ENCODE measurements at regions not wholly inside any gene's neighbourhood (a gene's known extent, or its start where the extent isn't known, plus 50 kb on each side); places are given as distances from the start of the nearest gene placed in this dataset.
"Not testable (repeated sequence)": the region's sequence is repeated elsewhere in the genome, so short reads cannot be mapped to it uniquely, and the experiment has no call there.

DNA sequence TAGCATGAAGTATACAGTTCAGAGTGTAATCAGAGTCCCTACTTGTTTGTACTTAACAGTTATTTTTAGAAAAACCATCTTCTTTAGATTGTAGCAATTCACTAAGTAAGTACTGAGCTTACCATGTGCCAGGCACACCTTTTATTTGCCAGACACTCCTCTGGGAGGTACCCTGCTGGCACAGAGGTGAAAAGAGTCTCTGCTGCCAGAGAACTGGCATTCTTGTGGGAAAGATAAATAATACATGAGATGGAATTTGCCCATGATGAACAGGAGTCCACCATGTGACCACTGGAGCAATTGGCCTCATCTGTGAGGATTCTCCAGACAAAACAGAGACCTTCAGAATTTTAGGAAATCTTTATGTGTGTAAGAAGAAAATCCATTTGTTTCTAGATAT, 199.3 kb upstream of the SLC16A7 start:
- ATAC-seq (no peak), DNase-seq (no peak)
- CTCF ChIA-PET: no interaction called here
- H3K36me3 Mint-ChIP-seq: no peaks in the 10 kb centered on the region
- H3K27ac Mint-ChIP-seq: no peak overlapping the region
- no peaks in the 10 kb centered on the region for H3K4me1 Mint-ChIP-seq
- H3K27me3 Mint-ChIP-seq: peaks cover 10% of the 10 kb centered on the region
- H3K9me3 Mint-ChIP-seq (ENCODE audit: low read depth): no peaks in the 10 kb centered on the region
- no peak overlapping the region for H3K4me3 Mint-ChIP-seq

DNA sequence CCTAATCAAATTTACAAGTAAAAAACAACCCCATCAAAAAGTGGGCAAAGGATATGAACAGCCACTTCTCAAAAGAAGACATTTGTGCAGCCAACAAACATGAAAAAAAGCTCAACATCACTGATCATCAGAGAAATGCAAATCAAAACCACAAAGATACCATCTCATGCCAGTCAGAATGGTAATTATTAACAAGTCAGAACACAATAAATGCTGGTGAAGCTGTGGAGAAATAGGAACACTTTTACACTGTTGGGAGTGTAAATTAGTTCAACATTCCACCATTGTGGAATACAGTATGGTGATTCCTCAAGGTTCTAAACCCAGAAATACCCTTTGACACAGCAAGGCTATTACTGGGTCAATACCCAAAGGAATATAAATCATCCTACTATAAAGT, 200.5 kb upstream of the SLC16A7 start:
- H3K27me3 Mint-ChIP-seq; H3K36me3 Mint-ChIP-seq; H3K9me3 Mint-ChIP-seq (ENCODE audit: low read depth); H3K4me3 Mint-ChIP-seq; CTCF ChIA-PET; DNase-seq; ATAC-seq; H3K4me1 Mint-ChIP-seq; H3K27ac Mint-ChIP-seq: not testable (repeated sequence)

DNA sequence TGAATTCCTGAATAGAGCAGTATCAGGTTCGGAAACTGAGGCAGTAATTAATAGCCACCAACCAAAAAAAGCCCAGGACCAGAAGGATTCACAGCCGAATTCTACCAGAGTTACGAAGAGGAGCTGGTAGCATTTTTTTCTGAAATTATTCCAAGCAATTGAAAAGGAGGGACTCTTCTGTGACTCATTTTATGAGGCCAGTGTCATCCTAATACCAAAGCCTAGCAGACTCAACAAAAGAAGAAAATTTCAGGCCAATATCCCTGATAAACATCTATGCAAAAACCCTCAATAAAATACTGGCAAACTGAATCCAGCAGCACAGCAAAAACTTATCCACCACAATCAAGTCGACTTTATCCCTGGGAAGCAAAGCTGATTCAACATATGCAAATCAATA, 202.3 kb upstream of the SLC16A7 start:
- H3K27ac Mint-ChIP-seq: no peak overlapping the region
- H3K9me3 Mint-ChIP-seq (ENCODE audit: low read depth): no peaks in the 10 kb centered on the region
- no peak overlapping the region for H3K4me3 Mint-ChIP-seq
- CTCF ChIA-PET: no interaction called here
- no peaks in the 10 kb centered on the region for H3K36me3 Mint-ChIP-seq
- H3K4me1 Mint-ChIP-seq: no peaks in the 10 kb centered on the region
- no peak for ATAC-seq
- no peak for DNase-seq
- peaks cover 10% of the 10 kb centered on the region for H3K27me3 Mint-ChIP-seq

DNA sequence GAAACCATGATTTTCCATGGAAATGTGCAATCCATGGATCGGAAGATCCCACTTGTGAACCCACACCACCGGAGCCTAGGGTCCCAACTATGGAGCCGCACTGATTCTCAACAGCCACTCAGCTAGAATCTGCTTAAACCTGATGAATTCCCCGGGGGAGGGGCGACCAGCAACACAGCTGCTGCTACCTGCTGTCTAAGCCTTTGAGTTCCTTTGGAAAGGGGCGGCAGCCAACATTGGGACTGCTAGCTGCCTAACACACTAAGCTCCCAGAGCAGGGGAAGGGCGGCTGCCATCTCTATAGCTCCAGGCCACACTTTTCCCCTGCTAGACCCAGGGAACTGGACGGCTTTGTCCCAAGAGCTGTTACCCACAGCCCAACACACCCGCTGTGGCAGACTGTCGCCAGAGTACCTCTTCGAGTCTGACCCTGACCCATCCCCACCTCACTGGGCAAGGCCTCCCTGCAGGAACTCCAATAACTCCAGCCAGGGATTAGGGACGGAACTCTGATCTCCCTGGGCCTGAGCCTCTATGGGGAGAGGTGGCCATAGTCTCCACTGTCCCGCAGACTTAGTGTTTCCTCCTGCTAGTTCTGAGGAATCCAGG, 205.8 kb upstream of the SLC16A7 start:
- DNase-seq: no peak
- H3K4me1 Mint-ChIP-seq: no peaks in the 10 kb centered on the region
- H3K27me3 Mint-ChIP-seq: peaks cover 11% of the 10 kb centered on the region
- no peaks in the 10 kb centered on the region for H3K36me3 Mint-ChIP-seq
- no peak for ATAC-seq
- no peak overlapping the region for H3K4me3 Mint-ChIP-seq
- H3K27ac Mint-ChIP-seq: no peak overlapping the region
- CTCF ChIA-PET: no interaction called here
- H3K9me3 Mint-ChIP-seq (ENCODE audit: low read depth): no peaks in the 10 kb centered on the region

DNA sequence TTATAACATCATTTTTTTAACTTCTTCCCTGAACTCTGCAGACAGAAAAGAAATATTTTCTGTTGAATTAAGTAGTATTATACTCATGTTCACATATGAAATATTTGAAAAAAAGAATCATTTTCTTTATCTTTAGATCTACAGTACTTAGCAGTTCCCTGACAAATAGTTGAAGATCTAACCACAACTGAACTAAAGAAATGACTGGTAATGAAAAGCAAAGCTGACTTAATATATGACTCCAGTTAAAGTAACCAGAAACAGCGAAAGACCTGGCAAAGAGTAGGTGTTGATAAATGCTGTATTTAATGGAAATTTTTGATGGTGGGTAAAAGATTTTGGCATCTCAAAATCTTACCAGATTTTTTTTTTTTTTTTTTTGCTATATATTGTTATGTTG, 207.1 kb upstream of the SLC16A7 start:
- Mint-ChIP-seq H3K4me1 (no peaks in the 10 kb centered on the region), H3K27ac (no peak overlapping the region), H3K27me3 (peaks cover 9% of the 10 kb centered on the region), H3K9me3 (ENCODE audit: low read depth) (no peaks in the 10 kb centered on the region), H3K4me3 (no peak overlapping the region), H3K36me3 (no peaks in the 10 kb centered on the region)
- CTCF ChIA-PET: no interaction called here
- ATAC-seq (no peak), DNase-seq (no peak)

DNA sequence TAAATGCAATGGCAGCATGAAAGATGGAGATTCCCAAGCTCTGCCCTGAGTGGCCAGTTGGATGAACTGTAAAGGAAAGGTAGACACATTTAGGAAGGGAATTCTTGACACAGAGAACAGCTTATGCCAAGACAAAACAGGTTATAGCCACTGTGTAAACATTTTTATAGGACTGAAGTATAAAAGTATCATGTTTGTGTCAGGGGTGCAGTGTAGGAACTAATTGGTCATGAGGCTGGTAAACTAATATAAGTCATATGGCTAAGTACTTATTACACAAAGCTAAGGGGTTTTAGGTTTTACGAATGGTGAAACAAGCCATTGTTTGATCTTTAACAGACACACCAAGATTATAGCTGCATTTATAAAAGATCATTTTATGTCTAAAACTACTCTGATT, 207.7 kb upstream of the SLC16A7 start:
- H3K27ac Mint-ChIP-seq: no peak overlapping the region
- DNase-seq (no peak), ATAC-seq (no peak)
- no peak overlapping the region for H3K4me3 Mint-ChIP-seq
- H3K36me3 Mint-ChIP-seq: no peaks in the 10 kb centered on the region
- CTCF ChIA-PET: no interaction called here
- H3K27me3 Mint-ChIP-seq: peaks cover 7% of the 10 kb centered on the region
- no peaks in the 10 kb centered on the region for H3K9me3 Mint-ChIP-seq (ENCODE audit: low read depth)
- no peaks in the 10 kb centered on the region for H3K4me1 Mint-ChIP-seq

DNA sequence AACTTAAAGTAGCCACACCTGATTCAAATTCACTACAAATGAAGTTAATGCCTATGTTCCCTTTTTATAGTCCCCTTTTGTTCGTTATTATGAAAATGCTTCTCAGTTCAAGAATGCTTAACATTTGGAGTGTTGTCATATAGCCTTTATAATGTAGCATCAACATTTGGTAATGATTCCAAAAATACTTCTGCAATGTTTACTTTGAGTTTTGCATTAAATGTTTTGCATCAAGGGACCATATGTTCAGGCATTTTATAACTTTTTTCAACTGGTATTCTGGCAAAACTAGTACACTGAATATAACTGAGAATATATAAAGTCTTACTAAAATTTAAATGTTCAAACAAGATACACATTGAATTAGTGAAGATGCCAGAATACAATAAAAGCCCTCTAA, 209.6 kb upstream of the SLC16A7 start:
- Mint-ChIP-seq H3K4me1 (peaks cover 5% of the 10 kb centered on the region), H3K4me3 (no peak overlapping the region), H3K27me3 (peaks cover 3% of the 10 kb centered on the region), H3K36me3 (no peaks in the 10 kb centered on the region), H3K27ac (no peak overlapping the region), H3K9me3 (ENCODE audit: low read depth) (no peaks in the 10 kb centered on the region)
- CTCF ChIA-PET: no interaction called here
- DNase-seq (no peak), ATAC-seq (no peak)

DNA sequence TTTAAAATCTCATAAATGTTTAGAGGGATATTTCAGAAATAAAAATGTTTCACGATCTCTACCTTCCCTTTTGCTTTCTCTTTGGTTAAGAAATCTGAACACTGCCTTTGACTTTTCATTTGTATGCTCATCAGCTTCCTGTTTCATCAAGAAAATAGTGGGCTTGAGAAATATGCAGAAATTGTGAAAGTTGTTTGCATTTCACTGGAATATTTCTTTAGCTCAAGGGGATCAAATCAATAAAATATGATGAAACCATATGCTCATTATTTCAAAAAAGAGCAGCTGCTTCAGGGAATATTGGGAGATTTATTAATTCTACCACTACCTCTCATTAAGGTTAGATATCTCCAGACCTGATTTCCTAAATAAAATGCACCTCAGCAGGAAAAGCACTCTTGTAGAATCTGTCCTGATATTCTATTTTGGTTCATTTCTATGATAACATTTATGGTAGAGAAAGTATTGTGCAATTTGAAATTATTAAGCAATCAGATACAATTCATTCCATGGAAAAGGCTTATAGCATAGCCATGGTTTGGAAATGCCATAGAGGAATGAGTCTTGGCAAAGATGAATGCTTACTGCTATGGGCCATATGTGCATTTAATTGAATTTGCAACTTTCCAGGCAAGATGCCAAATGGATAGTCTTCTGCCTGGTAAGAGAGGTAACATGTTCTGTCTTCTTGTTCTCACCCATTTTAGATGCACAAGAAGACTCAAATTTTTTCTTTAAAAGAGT, 212.6 kb upstream of the SLC16A7 start:
- CTCF ChIA-PET: no interaction called here
- Mint-ChIP-seq H3K27ac (peak overlapping the region; percentile 34), H3K36me3 (no peaks in the 10 kb centered on the region), H3K4me1 (peaks cover 5% of the 10 kb centered on the region), H3K27me3 (peaks cover 2% of the 10 kb centered on the region), H3K4me3 (no peak overlapping the region), H3K9me3 (ENCODE audit: low read depth) (no peaks in the 10 kb centered on the region)
- ATAC-seq (no peak), DNase-seq (no peak)

DNA sequence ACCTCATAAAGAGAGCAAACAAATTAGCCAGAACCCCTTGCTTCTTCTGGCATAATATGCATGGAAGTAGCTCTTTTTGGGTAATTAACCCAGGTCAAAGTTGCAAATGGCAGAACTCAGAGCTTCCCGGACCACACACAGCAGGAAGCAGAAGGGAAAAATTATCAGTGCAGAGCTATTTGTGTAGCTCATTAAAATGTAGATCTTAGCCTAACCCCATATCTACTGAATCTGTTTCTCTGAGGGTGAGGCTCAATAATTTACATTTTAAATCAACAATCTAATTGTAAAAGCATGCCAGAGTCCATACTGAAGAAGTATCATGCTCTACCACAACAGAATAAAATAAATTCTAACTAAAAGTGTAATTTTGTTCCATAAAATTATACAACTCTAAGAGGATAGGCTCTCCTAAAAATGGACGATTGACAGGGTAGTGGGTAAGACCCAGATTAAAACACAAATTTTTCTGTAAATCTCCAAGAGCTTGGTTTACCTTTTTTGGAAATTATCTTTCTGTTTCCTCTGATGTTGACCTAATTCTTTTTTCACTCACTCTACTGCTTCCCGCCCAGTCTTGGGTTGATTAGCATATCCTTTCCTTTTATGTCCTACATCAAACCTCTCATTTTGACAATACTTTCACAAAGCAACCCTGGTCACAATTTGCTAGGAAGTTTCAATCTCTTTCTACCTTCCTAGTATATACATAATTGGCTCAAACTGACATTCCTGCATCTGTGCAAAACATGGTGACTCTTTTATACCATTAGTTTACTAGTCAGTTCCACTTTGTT, 213.3 kb upstream of the SLC16A7 start:
- H3K4me1 Mint-ChIP-seq: peaks cover 5% of the 10 kb centered on the region
- CTCF ChIA-PET: no interaction called here
- no peaks in the 10 kb centered on the region for H3K36me3 Mint-ChIP-seq
- H3K4me3 Mint-ChIP-seq: no peak overlapping the region
- ATAC-seq (no peak), DNase-seq (no peak)
- H3K27ac Mint-ChIP-seq: peak overlapping the region; percentile 34
- no peaks in the 10 kb centered on the region for H3K9me3 Mint-ChIP-seq (ENCODE audit: low read depth)
- H3K27me3 Mint-ChIP-seq: no peaks in the 10 kb centered on the region

DNA sequence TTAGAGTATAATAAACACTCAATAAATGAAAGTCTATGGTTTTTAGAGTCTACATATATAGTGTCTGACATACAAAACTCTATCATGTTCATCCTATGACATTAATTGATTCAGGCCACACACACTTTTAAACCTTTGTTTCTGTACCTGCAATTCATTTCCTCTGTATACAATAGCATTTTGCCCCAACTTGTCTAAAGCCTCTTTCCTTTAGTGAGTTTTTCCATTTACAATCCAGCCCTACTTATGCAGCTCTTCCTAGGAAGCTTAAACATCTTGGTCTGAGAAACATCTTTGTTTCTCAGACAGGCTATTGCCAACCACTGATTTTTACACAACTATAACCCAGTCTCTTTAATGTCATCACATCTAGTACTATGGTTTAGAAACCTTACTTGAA, 214.7 kb upstream of the SLC16A7 start:
- CTCF ChIA-PET: no interaction called here
- Mint-ChIP-seq H3K36me3 (no peaks in the 10 kb centered on the region), H3K27me3 (no peaks in the 10 kb centered on the region), H3K27ac (no peak overlapping the region), H3K9me3 (ENCODE audit: low read depth) (no peaks in the 10 kb centered on the region), H3K4me3 (no peak overlapping the region), H3K4me1 (peaks cover 5% of the 10 kb centered on the region)
- DNase-seq (no peak), ATAC-seq (no peak)

DNA sequence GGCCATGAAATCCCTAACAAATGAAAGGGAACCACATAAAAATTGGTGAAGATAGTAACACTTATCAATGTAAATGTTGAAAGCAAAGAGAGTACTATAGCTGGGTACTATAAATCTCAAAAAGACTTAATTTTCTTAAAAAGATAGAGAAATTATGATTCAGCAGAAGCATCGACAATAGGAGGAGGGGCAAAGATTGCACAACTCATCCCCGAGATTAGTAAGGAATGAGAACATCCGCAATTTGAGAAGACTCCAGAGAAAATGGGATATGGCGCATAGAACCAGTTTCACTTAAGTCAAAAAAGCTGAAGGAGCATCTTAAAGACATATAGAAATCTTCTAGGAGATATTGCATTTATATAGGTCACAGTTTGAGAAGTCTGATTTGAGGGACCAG, 220.2 kb upstream of the SLC16A7 start:
- Mint-ChIP-seq H3K4me3 (no peak overlapping the region), H3K36me3 (no peaks in the 10 kb centered on the region), H3K27ac (no peak overlapping the region), H3K9me3 (ENCODE audit: low read depth) (no peaks in the 10 kb centered on the region), H3K27me3 (no peaks in the 10 kb centered on the region), H3K4me1 (no peaks in the 10 kb centered on the region)
- ATAC-seq: no peak
- CTCF ChIA-PET: no interaction called here
- no peak for DNase-seq

DNA sequence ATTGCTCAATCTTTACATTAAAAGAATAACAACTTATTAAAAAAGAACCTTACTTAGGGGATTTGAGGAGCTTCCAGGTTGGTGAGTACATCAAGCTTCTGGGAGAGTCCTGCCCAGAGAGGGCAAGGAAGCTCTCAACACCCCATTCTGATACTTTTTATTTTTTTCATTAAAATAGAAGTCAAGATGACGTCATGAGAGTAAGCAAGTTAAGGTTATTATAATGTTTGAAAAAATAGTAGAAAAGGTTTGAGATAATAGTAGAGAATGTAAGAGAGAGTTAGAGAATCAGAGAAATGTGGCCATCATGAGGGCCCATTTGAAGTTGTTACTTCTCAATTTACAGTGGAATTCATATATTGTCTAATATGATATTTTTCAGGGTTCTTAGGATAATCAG, 221.0 kb upstream of the SLC16A7 start:
- no peak overlapping the region for H3K27ac Mint-ChIP-seq
- H3K4me3 Mint-ChIP-seq: no peak overlapping the region
- no peaks in the 10 kb centered on the region for H3K27me3 Mint-ChIP-seq
- CTCF ChIA-PET: no interaction called here
- no peaks in the 10 kb centered on the region for H3K36me3 Mint-ChIP-seq
- H3K4me1 Mint-ChIP-seq: no peaks in the 10 kb centered on the region
- ATAC-seq (no peak), DNase-seq (no peak)
- no peaks in the 10 kb centered on the region for H3K9me3 Mint-ChIP-seq (ENCODE audit: low read depth)

DNA sequence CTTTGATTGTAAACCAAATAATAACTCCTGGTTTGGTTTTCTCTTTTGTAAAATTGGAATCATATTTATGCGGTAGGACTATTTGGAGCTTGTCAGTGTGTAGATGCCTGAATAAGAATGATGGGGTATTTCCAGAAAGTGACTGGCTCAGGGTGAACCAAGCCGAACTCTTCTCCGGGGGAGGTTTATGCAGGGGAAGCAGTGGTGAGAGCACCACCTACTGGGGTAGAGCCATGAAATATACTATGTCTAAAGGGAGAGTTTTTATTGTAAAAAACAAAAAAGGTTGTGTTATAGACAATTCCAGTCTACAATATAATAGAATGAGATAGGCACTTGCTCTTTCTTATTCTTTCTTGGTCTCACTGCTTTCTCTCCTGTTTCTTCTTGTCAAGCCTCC, 222.9 kb upstream of the SLC16A7 start:
- Mint-ChIP-seq H3K36me3 (no peaks in the 10 kb centered on the region), H3K4me3 (no peak overlapping the region), H3K27me3 (no peaks in the 10 kb centered on the region), H3K9me3 (ENCODE audit: low read depth) (no peaks in the 10 kb centered on the region), H3K27ac (no peak overlapping the region), H3K4me1 (no peaks in the 10 kb centered on the region)
- CTCF ChIA-PET: no interaction called here
- DNase-seq (no peak), ATAC-seq (no peak)

DNA sequence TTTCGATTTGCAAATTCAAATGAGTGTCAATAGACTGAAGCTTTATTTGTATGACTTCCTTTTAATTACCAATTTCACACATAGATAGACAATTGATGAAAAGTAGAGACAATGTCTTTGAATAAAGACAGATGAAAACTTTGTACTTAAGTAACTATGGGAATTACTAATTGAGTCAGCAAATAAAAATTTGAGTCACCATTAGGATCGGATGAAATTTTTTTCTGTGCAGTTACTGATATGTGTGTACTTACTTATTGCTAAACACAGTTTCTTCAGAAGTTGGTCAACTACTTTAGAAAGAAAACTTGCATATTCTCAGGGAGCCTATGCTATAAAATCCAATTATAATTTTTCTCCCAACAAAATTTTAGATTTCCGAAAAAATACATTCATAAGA, 224.9 kb upstream of the SLC16A7 start:
- CTCF ChIA-PET: no interaction called here

More for the DNA sequence above, 224.9 kb upstream of the SLC16A7 start:
- H3K4me1 Mint-ChIP-seq: no peaks in the 10 kb centered on the region
- H3K9me3 Mint-ChIP-seq (ENCODE audit: low read depth): no peaks in the 10 kb centered on the region
- ATAC-seq: no peak
- H3K4me3 Mint-ChIP-seq: no peak overlapping the region
- no peak for DNase-seq
- no peaks in the 10 kb centered on the region for H3K36me3 Mint-ChIP-seq
- H3K27ac Mint-ChIP-seq: no peak overlapping the region
- no peaks in the 10 kb centered on the region for H3K27me3 Mint-ChIP-seq

All from activated CD8-positive, alpha-beta memory T cell treated with anti-CD3 and anti-CD28 coated beads, Interleukin-2, amount 10 ng/mL, durations not matched to agents 7 days and 5 days (primary cell).